ENCODE measurements at regions not wholly inside any gene's neighbourhood (a gene's known extent, or its start where the extent isn't known, plus 50 kb on each side); places are given as distances from the start of the nearest gene placed in this dataset.

GRCh38 chr3:116767726-116768125 lies 58.1 kb downstream of the TUSC7 start:
- DNase-seq = no peak

DNA sequence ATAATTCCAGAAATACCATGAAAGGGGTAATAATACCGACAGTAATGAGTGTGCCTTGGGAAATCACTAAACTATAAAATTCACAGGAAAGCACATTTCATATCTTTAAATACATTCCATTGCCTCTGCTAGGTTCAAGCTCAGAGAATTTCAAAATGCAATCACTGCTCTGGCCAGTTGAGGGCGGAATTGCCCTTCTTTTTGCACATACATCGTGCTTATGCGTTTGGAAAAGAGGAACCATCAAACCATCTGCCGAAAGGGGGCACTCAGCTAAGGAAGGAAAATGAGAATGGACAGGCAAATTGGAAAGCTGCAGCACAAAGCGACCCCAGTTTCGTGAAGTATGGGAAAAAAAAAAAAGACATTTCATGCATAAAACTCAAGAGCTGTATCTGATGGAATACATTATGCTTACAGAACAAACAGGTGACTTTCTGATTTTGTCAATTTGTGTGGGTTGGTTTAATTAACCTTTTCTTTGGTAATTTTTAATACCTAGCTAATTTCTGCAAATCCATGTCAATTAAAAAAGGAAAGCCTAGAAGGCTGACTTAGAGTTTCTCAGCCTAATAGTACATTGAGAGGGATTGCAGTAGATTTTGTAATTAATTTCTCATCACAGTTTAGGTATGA lies 61.4 kb downstream of the TUSC7 start:
- peak; percentile 7 for DNase-seq

DNA sequence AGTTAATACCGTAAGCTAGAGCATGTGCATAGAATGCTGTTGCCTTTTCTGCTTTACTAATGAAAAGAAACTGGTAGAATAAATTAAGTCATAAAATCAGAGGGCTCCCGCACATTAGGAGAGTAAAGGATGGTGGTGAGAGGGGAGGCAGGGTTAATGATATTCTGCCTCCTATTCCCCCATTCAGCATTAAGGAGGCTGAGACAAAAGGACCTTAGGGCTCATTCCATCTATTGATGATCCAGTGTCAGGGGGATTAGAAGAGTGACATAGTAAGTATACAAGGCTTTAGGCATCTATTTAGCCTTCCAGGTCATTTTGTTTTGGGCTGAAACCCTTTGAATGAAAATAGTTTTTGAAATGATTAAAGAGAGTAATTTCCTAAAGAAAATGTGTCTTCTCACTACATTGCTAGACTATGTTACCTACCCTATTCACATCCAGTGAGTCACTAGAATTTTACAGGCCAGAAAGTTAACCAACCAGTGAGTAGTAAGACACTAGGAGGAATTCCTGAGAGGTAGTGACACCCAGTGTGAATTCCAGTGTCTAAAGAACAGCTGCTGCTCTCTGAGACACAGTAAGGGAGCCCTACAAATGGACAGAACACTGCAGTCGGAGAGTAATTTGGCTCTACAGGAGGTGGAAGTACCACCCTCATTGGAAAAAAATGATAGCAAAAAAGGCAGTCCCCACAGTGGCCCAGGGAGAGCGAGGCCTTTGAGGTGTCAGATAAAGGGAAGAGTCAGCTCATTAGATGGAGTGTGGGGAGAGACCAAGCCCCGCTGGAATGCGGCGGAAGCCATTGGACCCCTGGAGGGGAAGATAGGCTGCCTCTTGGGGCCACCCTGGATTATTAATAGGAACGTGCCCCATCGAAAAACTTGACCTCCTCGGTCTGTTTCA lies 67.6 kb downstream of the TUSC7 start:
- DNase-seq = no peak

- DNase-seq = no peak
Measured at GRCh38 chr3:116785226-116785625, 75.6 kb downstream of the TUSC7 start.

DNA sequence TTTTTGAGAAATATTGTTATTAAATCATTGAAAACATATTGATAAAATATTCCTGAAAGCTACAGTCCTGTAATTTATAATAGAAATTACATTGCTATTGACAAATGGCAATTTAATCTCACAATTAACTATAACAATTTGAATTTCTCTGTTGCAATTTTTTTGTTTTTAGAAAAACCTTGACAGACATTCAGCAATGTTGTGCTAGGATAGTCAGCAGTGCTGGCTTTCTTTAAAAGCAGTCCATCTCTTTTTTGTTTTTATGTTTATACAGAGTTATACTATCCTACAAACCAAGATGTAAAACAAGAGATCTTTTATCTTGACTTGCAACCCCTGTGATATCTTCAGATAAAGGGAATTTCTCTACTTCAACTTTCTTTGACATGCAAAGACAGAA lies 93.1 kb downstream of the TUSC7 start:
- DNase-seq = no peak

DNA sequence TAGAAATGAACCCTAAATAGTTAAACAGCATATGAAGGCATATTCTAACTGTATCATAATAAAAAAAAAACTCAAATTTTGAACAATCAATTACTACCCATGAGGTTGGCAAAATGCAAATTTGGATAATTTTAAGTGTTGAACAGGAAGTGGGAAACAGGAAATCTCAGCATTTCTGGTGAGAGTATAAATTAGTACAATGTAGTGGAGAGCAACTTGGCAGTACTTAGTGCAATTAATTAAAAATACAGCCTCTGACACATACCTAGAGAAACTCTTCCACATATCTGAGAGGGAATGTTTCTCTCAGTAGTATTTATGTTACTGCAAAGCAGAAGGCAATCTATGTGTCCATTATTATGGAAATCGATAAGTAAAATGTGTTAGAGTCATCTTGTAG lies 96.8 kb downstream of the TUSC7 start:
- no peak for DNase-seq

GRCh38 chr3:116808725-116809124 lies 99.1 kb downstream of the TUSC7 start:
- DNase-seq = no peak

GRCh38 chr3:116809208-116809607 lies 99.6 kb downstream of the TUSC7 start:
- no peak for DNase-seq

GRCh38 chr3:116811754-116812153 lies 102.2 kb downstream of the TUSC7 start:
- DNase-seq = no peak

DNA sequence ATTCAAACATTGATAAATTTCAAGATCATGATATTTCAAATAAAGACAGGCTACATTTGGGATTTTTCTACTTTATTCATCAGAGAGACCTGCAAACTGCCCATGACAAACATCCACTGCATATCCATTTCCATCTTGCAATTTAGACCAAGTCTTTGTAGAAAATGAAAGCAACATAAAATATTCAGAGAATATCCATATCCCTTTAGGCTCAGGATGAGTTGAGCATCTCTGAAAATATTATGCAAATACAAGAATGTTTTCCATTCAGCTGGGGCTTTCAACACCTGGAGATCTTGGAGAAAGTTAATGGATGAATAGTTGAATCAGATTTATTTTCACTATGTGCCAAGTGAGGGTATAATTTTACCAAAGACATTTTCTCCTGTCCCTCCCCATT lies 103.4 kb downstream of the TUSC7 start:
- DNase-seq = no peak

GRCh38 chr3:116815321-116815720 lies 105.7 kb downstream of the TUSC7 start:
- no peak for DNase-seq

DNA sequence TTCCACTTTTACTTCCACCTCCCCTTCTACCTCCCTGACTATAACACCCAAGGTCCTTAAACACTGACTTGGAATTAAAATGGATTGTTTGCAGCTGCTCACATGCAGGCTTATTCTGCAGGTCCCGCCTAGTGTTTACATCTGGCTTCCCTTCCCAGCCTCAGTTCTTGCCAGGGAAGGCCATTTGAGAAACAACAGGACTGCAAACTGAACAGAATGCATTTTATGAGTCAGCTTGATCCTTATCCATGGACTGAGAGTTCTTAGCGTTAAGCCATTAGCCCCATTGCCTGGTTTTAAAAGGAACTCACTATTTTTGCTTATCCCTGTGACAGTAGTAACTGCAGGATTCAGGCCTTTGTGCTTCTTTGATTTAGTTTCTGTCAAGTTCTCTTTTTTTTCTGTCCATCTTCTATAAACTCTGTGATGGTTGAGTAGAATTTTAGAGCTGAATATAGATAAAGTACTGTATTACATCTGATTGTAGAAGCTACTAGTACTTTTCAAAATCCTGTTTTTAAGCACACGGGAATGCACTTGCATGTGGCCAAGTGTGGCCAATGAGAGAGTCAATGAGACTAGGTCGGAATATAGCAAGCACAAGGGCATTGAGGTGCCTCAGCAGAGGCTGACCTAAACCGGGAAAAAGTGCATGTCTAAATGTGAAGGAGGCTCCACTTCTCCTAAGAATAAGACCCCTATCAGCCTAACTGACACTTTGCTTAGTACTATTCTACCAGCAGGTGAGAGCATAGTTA lies 106.4 kb downstream of the TUSC7 start:
- DNase-seq = no peak

DNA sequence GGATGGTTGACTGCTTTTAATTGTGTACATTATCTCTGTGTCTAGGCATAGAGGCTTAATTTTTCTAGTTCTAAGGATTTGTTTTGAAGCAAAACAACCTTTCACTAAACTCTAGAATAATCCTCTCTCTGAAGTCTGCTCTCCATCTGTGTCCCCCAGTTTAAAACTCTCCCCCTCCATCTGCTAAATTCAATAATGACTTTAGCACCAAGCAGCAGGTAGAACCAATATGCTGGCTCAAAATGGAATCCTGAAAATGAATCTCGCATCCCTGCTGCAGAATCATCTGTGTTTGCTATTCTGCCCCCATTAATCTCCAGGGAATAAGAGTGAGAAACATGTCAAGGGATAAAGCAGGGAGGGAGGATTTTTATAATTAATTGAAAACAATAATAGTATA lies 111.8 kb downstream of the TUSC7 start:
- no peak for DNase-seq

DNA sequence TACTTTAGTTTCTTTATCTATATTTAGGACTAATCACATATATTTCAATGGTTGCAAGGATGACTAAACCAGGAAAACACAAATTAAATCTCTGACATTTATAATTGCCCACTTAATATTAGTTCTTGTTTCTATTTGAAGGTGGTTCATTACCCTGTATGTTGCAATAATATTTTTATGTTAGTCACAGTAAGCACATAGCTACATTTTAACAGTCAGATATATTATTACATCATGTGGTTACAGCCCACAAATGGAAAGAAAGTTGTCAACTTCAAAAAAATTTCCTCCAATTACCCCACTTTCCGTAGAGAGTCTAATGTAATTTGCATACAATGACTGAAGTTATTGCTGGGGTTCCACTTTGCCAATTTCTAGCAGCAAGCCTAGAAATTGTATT lies 114.6 kb downstream of the TUSC7 start:
- no peak for DNase-seq

GRCh38 chr3:116833202-116833601 lies 123.6 kb downstream of the TUSC7 start:
- DNase-seq = no peak

GRCh38 chr3:116834816-116835215 lies 125.2 kb downstream of the TUSC7 start:
- DNase-seq = no peak

GRCh38 chr3:116835658-116836057 lies 126.1 kb downstream of the TUSC7 start:
- no peak for DNase-seq

- no peak for DNase-seq
Measured at GRCh38 chr3:116836286-116836685, 126.7 kb downstream of the TUSC7 start.

GRCh38 chr3:116837483-116837882 lies 127.9 kb downstream of the TUSC7 start:
- no peak for DNase-seq

GRCh38 chr3:116841003-116841735 lies 131.6 kb downstream of the TUSC7 start:
- no peak for DNase-seq

GRCh38 chr3:116842254-116842957 lies 132.8 kb downstream of the TUSC7 start:
- no peak for DNase-seq

GRCh38 chr3:116848248-116848829 lies 138.8 kb downstream of the TUSC7 start:
- DNase-seq = no peak

Measured in NCI-H2029 (cell line).